Activated CD4-positive, alpha-beta T cell treated with anti-CD3 and anti-CD28 coated beads for 1 hour (primary cell): ENCODE measurements at regions not wholly inside any gene's neighbourhood (a gene's known extent, or its start where the extent isn't known, plus 50 kb on each side); places are given as distances from the start of the nearest gene placed in this dataset.
A peak's percentile ranks its signal among the peaks of the same experiment; 100 is the strongest.
"Not testable (repeated sequence)": the region's sequence is repeated elsewhere in the genome, so short reads cannot be mapped to it uniquely, and the experiment has no call there.

Experiments used
- DNase-seq: peaks from one replicate; pipeline ENCODE4 v3.0.0-alpha.2; 2020

GRCh38 chr22:22759371-22759770, 115.0 kb downstream of the GGTLC2 start:
- DNase-seq, result no peak

- DNase-seq, result no peak
Observed at GRCh38 chr22:22759889-22760546, 115.6 kb downstream of the GGTLC2 start.

DNA sequence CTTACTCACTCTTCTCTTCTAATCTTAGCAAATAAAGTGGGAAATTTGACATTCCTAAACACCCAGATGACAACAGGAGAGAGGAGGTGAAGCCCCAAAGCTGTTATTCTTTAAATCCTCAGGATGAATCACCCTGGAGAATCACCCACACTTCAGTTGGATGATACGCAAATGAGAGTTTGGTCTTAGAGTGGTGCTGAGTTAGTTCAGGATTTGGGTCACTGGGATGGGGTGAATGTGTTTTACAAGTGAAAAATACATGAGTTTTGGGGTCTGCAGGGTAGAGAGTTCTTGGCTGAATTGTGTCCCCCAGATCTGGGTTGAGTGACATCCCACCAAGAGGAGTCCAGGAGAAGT, 117.2 kb downstream of the GGTLC2 start:
- DNase-seq, result no peak

- no peak for DNase-seq
Observed at GRCh38 chr22:22761963-22762772, 117.8 kb downstream of the GGTLC2 start.

GRCh38 chr22:22763512-22763911, 119.1 kb downstream of the GGTLC2 start:
- no peak for DNase-seq

DNA sequence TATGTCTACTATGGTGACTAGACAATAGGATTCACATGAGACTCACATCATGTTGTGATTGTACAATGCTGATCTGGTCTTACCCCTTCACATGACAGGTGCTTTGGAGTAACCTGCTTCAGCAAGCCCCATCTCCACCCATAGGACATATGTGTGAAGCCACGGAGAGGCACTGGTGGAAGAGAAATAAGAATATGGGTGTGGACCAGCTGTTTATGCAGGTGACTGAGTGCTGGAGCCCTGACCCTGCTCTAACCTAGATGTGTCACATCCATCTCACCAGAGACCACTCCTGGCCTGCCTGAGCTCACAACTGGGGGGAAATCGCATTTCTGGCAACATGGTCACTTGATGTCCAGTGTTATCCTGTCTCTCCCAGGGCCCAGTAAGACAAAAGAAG, 119.7 kb downstream of the GGTLC2 start:
- no peak for DNase-seq

GRCh38 chr22:22767876-22768602, 119.6 kb upstream of the IGLL5 start:
- no peak for DNase-seq

DNA sequence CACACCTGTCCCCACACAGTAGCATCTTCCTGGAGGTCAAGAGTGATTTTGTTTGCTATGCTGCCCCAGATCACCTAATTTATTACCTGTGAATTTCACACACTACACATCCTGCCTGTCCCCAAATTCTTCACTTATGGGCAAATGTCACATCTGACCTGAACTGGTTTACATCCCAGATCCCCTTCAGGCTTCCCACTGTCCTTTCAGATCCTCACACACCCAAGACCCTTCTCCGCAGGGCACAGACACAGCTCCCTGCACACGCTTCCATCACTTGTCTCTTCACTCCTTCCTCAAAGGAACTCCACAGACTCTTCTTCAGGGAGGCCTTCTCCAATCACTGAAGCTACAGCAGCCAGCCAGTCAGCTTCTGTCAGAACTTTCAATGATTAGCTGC, 118.7 kb upstream of the IGLL5 start:
- DNase-seq, result no peak

DNA sequence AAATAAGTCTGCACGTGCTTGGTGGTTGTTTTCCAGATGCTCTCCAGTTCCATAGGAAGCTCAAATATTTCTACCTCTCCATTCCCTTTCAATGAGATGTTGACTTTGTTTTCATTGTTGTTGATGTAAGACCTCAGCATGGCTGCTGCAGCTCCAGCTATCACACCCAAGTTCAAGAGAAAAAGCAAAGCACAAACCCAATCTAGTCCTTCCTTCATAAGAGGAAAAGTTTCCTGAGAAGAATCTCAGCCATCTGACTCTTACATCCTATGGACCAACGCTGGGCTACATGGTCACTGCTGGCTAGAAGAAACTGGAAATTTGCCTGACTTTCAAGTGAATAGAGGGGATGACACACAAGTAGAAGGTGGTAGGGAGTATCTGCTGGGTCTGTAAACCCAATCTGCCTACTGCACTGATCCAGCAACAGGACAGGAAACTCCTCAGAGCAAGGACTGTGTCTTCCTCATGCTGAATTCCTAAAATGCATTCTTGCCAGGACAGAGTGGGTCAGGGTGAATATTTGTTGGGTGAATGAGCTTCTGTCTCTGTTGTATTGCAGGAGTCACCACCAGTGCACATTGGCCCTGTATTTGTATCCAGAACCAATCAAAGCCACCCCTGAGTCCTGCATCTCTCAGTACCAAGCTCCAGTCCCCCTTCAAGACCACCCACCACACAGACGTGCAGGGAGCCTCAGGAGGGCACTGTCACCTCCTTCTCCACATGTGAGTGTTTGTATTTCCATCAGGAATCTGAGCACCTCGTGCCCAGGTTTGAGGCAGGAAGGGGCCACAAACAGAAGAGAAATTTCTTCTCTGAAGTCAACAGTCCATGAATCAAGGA, 118.0 kb upstream of the IGLL5 start:
- no peak for DNase-seq

- DNase-seq, result peak; percentile 17
Observed at GRCh38 chr22:22770280-22770871, 117.2 kb upstream of the IGLL5 start.

DNA sequence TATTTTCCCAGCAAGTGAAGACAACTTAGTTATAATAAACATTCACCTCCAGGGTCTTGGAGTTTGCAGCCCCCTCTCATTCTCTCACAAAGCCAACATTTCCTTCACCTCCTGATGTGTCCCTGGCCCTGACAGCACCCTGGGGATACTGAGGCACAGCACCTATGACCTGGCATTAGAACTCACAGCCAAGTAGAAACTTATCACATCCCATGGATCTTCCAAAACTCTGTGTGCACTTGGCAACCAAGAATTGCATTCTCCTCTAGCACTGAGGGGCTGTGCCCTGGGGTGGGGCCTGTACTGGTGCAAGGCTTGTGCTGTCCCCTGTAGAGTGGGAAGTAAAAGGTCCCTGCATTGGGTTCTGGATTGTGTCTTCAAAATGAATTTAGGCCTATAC, 116.7 kb upstream of the IGLL5 start:
- no peak for DNase-seq

DNA sequence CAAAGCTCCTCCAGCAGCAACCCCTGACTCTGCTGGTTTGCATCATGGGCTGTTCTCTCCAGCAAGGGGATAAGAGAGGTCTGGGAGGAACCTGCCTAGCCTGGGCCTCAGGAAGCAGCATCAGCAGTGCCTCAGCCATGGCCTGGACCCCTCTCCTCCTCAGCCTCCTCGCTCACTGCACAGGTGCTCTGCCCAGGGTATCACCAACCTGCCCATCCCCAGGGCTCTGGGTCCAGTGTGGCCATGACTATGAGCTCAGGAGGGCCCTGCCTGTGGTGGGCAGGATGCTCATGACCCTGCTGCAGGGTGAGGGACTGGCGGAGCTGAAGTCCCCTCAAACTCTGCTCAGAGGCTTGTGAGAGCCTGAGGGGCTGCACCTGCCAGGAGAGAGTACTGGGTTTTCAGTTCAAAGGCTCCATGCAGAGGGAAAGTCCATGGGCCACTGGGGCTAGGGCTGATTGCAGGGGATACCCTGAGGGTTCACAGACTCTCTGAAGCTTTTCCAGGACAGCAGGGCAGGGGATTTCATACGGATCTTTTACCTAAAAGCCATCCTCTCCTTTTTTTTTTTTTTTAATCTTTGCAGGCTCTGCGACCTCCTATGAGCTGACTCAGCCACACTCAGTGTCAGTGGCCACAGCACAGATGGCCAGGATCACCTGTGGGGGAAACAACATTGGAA, 115.8 kb upstream of the IGLL5 start:
- no peak for DNase-seq

- DNase-seq, result no peak
Observed at GRCh38 chr22:22772396-22772795, 115.2 kb upstream of the IGLL5 start.

GRCh38 chr22:22772883-22773282, 114.7 kb upstream of the IGLL5 start:
- no peak for DNase-seq

- no peak for DNase-seq
Observed at GRCh38 chr22:22773427-22773826, 114.2 kb upstream of the IGLL5 start.

- DNase-seq, result no peak
Observed at GRCh38 chr22:22773979-22774604, 113.5 kb upstream of the IGLL5 start.

DNA sequence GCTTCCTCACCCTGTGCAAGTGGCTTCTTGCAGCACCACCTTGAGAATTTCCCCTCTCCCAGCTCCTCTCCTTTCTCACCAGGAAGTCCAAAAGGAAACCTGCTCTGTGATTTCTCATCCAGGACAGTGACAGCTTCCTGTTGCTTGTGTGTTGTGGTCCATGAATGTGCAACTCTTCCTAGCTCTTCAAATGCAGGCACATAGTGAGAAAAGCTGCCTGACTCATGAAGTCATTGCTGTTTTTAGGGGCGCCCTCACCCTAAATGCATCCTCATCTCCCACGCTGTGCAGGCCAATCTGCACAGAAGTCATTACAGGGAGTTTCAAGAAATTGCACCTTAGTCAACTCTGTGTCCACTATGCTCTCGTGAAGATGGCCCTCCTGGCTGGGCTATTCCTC, 112.9 kb upstream of the IGLL5 start:
- DNase-seq, result not testable (repeated sequence)

- DNase-seq, result no peak
Observed at GRCh38 chr22:22776121-22776520, 111.5 kb upstream of the IGLL5 start.

- no peak for DNase-seq
Observed at GRCh38 chr22:22779213-22779612, 108.4 kb upstream of the IGLL5 start.

GRCh38 chr22:22783575-22783974, 104.0 kb upstream of the IGLL5 start:
- no peak for DNase-seq

DNA sequence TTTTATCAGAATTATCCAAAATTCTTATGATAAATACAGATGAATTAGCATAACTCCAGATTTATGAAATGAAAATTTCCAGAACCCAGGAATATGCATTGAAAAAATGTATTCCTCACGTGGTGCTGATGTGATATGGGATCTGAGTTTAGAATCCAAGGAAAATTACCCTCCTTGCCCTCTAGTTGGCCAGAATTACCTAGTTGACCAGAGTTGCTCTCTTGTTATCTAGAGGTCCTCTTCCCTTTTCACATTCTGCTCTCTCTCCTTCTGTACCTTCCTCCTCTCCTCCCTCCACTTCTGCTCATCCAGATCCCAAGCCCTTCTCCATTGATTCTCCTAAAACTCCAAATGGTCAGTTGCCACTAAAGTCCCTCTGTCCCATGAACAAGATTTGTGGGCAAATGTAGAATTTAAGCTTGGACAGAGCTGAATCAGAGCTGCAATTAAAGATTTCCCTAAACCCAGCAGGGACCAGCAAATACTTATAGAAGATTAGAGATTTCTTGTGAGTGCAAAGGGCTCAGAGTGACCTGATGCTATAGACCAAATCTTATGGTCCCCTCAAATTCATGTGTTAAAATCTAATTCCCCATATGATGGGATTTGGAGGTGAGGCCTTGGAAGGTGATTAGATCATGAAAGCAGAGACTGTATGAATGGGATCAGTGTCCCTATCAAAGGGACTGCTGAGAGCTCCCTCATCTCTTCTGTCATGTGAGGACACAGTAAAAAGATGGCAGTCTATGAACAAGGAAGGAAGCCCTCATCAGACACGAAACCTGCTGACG, 103.2 kb upstream of the IGLL5 start:
- DNase-seq, result no peak
